ENCODE measurements at regions not wholly inside any gene's neighbourhood (a gene's known extent, or its start where the extent isn't known, plus 50 kb on each side); places are given as distances from the start of the nearest gene placed in this dataset.

GRCh38 chr12:19755136-19755535, 315.8 kb downstream of the AEBP2 start:
- no peak for ATAC-seq (ENCODE audit: low read depth)
- H3K27ac Mint-ChIP-seq, result no peak overlapping the region
- H3K4me2 ChIP-seq (replicated peaks; ENCODE audit: low read depth, low read length, poor library complexity, severe bottlenecking), result no peak overlapping the region
- H3K4me1 ChIP-seq (ENCODE audit: control insufficient read depth in 2 of 2, insufficient read depth in 2 of 2, low read length in 2 of 2), result no peaks in the 10 kb centered on the region
- POLR2A ChIA-PET, result no interaction called here
- H3K36me3 ChIP-seq (replicated peaks in 1 of 2; ENCODE audit: control extremely low read depth in 1 of 2, control insufficient read depth in 1 of 2, extremely low read depth in 1 of 2, insufficient read depth in 2 of 2, low read length in 1 of 2), result no peaks in the 10 kb centered on the region
- H3K27me3 Mint-ChIP-seq, result no peaks in the 10 kb centered on the region
- no peak for TF ChIP-seq EZH2 (IDR thresholded peaks at IDR 0.05; ENCODE audit: borderline replicate concordance, insufficient read depth, low read depth, low read length, poor library complexity, severe bottlenecking)
- TF ChIP-seq, protein P1, sequence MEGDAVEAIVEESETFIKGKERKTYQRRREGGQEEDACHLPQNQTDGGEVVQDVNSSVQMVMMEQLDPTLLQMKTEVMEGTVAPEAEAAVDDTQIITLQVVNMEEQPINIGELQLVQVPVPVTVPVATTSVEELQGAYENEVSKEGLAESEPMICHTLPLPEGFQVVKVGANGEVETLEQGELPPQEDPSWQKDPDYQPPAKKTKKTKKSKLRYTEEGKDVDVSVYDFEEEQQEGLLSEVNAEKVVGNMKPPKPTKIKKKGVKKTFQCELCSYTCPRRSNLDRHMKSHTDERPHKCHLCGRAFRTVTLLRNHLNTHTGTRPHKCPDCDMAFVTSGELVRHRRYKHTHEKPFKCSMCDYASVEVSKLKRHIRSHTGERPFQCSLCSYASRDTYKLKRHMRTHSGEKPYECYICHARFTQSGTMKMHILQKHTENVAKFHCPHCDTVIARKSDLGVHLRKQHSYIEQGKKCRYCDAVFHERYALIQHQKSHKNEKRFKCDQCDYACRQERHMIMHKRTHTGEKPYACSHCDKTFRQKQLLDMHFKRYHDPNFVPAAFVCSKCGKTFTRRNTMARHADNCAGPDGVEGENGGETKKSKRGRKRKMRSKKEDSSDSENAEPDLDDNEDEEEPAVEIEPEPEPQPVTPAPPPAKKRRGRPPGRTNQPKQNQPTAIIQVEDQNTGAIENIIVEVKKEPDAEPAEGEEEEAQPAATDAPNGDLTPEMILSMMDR (IDR thresholded peaks at IDR 0.05), result no peak
- CTCF ChIA-PET, result no interaction called here
- intact Hi-C loops (cut with micrococcal nuclease), result no loop called here
- peaks cover 6% of the 10 kb centered on the region for H3K9me3 Mint-ChIP-seq (ENCODE audit: insufficient read depth)
- no peaks in the 10 kb centered on the region for H3K79me2 ChIP-seq (ENCODE audit: control insufficient read depth, insufficient read depth, low read length)
- H3K27me3 ChIP-seq (replicated peaks in 1 of 4; ENCODE audit: control extremely low read depth in 1 of 4, control insufficient read depth in 3 of 4, insufficient read depth in 4 of 4, low read length in 3 of 4), result no peaks in the 10 kb centered on the region
- peaks cover 2 to 8% (median 4%) of the 10 kb centered on the region in 3 donors for H3K9me3 ChIP-seq (ENCODE audit: control extremely low read depth in 1 of 3, control insufficient read depth in 2 of 3, insufficient read depth in 1 of 3, low read length in 2 of 3)
- no peak overlapping the region for H3K4me3 Mint-ChIP-seq
- H2AFZ ChIP-seq (ENCODE audit: insufficient read depth, low read depth, low read length, poor library complexity, severe bottlenecking), result no peak overlapping the region
- no peak overlapping the region for H3K4me3 ChIP-seq (ENCODE audit: control extremely low read depth in 1 of 5, extremely low read depth in 1 of 5, insufficient read depth in 1 of 5, low read depth in 2 of 5, low read length in 4 of 5)
- 80% methylated on average over 1 of the region's 2 CpGs for WGBS (ENCODE audit: insufficient coverage)
- H3K27ac ChIP-seq (ENCODE audit: low read length in 2 of 2), result no peak overlapping the region
- no peaks in the 10 kb centered on the region for H3K4me1 Mint-ChIP-seq
- H3K9ac ChIP-seq (ENCODE audit: low read length), result no peak overlapping the region
- no peak for DNase-seq
- H4K20me1 ChIP-seq (ENCODE audit: control insufficient read depth, insufficient read depth, low read length, poor library complexity, severe bottlenecking), result no peaks in the 10 kb centered on the region

GRCh38 chr12:19757317-19757877, 318.1 kb downstream of the AEBP2 start:
- peaks cover 6% of the 10 kb centered on the region for H3K9me3 Mint-ChIP-seq (ENCODE audit: insufficient read depth)
- no peaks in the 10 kb centered on the region for H3K79me2 ChIP-seq (ENCODE audit: control insufficient read depth, insufficient read depth, low read length)
- no peak overlapping the region for H3K4me3 Mint-ChIP-seq
- intact Hi-C loops (cut with micrococcal nuclease), result no loop called here
- no peak overlapping the region for H3K4me3 ChIP-seq (ENCODE audit: control extremely low read depth in 1 of 5, extremely low read depth in 1 of 5, insufficient read depth in 1 of 5, low read depth in 2 of 5, low read length in 4 of 5)
- WGBS (ENCODE audit: insufficient coverage), result 80% methylated on average over 1 of the region's 7 CpGs
- H3K4me2 ChIP-seq (replicated peaks; ENCODE audit: low read depth, low read length, poor library complexity, severe bottlenecking), result no peak overlapping the region
- no peaks in the 10 kb centered on the region for H4K20me1 ChIP-seq (ENCODE audit: control insufficient read depth, insufficient read depth, low read length, poor library complexity, severe bottlenecking)
- TF ChIP-seq, protein P1 (IDR thresholded peaks at IDR 0.05), result no peak
- TF ChIP-seq EZH2 (IDR thresholded peaks at IDR 0.05; ENCODE audit: borderline replicate concordance, insufficient read depth, low read depth, low read length, poor library complexity, severe bottlenecking), result no peak
- CTCF ChIA-PET, result no interaction called here
- peaks cover 0 to 8% (median 4%) of the 10 kb centered on the region in 3 donors for H3K9me3 ChIP-seq (ENCODE audit: control extremely low read depth in 1 of 3, control insufficient read depth in 2 of 3, insufficient read depth in 1 of 3, low read length in 2 of 3)
- H3K9ac ChIP-seq (ENCODE audit: low read length), result no peak overlapping the region
- no peaks in the 10 kb centered on the region for H3K4me1 Mint-ChIP-seq
- no peak for ATAC-seq (ENCODE audit: low read depth)
- no peaks in the 10 kb centered on the region for H3K27me3 ChIP-seq (replicated peaks in 1 of 4; ENCODE audit: control extremely low read depth in 1 of 4, control insufficient read depth in 3 of 4, insufficient read depth in 4 of 4, low read length in 3 of 4)
- DNase-seq, result no peak
- H3K27ac ChIP-seq (ENCODE audit: low read length in 2 of 2), result no peak overlapping the region
- POLR2A ChIA-PET, result no interaction called here
- H3K36me3 ChIP-seq (replicated peaks in 1 of 2; ENCODE audit: control extremely low read depth in 1 of 2, control insufficient read depth in 1 of 2, extremely low read depth in 1 of 2, insufficient read depth in 2 of 2, low read length in 1 of 2), result no peaks in the 10 kb centered on the region
- no peaks in the 10 kb centered on the region for H3K4me1 ChIP-seq (ENCODE audit: control insufficient read depth in 2 of 2, insufficient read depth in 2 of 2, low read length in 2 of 2)
- no peaks in the 10 kb centered on the region for H3K27me3 Mint-ChIP-seq
- H3K27ac Mint-ChIP-seq, result no peak overlapping the region
- H2AFZ ChIP-seq (ENCODE audit: insufficient read depth, low read depth, low read length, poor library complexity, severe bottlenecking), result no peak overlapping the region

Data from B cell (primary cell).